Medulla oblongata (tissue), 1 donor: ENCODE measurements at regions not wholly inside any gene's neighbourhood (a gene's known extent, or its start where the extent isn't known, plus 50 kb on each side); places are given as distances from the start of the nearest gene placed in this dataset.
"Not testable (repeated sequence)": the region's sequence is repeated elsewhere in the genome, so short reads cannot be mapped to it uniquely, and the experiment has no call there.

Experiments used
- DNase-seq: peaks from one replicate; pipeline ENCODE4 v3.0.0-alpha.2; 2015; ENCODE audit errors: extremely low spot score

DNA sequence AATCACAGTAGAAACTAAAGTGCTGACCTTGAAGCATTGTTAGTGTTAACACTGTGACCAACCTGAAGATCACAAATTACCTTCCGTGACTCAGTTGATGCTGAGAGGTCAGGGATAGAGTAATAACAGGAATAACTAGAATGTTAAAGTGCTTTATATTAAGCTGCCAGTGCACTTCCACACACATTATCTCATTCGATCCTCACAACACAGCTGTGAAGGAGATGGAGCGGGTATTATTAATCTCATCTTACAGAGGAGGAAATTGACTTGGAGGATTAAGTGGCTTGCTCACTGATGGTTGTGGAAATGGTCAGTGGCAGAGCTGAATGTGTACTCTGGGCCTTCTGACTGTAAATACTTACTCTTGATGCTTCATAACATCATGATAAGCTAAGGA is 252.5 kb upstream of the DMRT1 start:
- no peak for DNase-seq

DNA sequence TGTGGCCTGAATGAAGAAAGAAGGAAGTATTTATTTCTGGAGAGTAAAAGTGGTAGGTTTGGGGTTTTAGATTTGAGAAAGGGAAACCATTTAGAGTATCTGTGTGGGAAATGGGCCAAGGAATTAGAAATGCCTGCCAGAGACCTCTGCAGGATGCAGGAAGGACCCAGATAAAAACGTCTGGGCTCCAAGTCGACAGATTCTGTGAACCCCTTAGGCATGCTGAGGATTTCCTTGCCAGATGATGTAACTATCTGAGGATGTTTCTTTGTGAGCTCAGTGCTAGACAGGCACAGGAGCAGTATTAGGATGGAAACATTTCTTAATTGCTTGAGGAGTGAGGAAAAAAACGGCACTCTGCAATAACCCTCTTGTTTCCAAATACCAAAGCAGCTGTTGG is 251.8 kb upstream of the DMRT1 start:
- DNase-seq, result no peak

DNA sequence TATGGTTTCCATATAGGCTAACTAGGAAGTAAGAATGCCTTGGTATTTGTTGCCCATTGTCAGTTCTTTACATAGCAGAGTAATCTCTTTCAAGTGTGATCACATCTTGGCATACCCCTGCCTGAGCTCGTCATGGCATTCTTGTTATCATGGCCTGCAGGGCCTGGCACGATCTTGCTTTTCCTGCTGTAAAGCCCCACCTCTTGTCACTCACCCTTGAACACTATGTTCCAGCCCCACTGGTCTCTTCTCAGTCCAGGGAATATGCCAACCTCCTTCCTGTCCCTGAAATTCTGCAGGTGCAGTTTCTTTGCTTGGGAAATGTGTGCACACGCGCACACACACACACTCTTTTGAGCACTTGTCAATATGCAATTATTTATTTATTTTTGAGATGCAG is 250.2 kb upstream of the DMRT1 start:
- no peak for DNase-seq

DNA sequence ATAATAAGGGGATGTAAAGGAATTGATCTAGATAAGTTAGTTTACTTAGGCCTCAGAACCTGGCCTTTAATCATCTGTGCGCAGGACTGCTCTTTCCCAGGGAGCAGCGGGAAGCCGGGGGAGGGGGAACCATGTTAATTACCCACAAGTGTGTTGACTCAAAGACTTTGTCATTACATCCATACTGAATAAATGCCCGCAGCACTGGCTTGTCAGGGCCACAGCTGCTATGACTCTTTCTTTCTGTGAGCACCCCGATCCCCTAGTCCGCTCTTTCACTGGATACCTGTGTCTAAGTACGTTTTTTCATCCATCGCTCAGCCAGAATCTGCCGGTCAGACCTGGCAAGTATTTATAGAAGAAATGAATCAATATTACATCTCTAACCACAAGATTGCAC is 249.3 kb upstream of the DMRT1 start:
- DNase-seq, result no peak

DNA sequence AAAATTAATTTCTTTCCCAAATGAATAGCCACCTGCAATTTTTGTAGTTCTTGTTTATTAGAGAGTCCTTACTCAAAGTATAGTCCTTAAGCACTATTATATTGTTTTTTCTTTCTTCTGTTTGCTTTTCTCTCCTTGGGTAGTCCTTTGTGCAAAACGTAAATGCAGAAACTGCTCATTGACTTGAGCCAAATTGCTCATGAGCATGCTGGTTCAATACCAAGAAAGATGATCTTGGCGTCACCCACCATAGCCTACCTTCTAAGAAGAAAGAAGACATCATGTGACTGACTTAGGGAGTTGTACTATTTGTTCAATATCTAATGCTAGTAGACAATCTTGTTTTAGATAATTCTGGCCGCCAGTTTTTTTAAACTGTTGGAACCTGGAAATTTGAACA is 248.8 kb upstream of the DMRT1 start:
- DNase-seq, result no peak

DNA sequence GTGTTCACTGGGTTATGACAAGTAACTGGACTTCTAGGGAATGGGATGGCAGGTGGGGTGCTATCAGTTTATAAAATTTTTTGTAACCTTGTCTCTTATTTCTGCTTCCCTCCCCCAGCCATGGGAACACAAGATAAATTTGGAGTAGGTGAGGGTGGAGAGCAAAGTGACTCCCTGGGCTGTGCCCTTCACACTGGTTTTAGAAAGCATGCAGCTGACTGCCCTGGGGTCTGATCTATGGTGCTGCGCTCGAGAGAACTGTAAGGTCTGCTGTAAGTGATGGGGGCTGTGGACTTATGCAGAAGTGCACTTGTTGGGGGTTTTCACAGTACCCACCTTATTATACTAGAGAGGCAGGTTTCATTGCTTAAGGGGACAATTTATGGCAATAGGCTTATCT is 247.7 kb upstream of the DMRT1 start:
- no peak for DNase-seq

DNA sequence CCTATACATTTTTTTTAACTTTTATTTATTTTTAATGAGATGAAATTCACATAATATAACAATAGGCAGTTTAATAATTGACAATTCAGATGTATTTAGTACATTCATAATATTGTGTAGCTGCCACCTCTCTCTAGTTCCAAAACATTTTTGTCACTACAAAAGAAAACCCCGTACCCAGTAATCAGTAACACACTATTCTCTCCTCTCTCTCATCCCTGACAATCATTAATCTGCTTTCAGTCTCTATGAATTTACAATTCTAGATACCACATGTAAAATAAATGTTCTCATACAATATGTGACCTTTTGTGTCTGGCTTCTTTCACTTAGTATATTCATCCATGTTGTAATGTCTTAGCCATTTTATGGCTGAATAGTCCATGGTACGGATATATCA is 244.8 kb upstream of the DMRT1 start:
- DNase-seq, result no peak

DNA sequence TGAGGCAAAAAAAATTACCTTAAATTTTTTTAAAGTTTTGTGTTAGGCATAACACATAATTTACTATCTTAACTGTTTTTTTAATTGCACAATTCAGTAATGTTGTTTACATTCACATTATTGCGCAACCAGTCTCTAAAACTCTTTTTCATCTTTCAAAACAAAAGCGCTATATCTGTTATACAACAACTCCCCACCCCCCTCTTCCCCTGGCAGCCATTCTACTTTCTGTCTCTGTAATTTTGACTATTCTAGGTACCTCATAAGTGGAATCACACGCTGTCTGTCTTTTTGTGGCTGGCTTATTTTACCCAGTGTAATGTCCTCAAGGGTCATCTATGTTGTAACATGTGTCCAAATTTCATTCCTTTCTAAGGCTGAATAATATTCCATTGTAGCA is 241.5 kb upstream of the DMRT1 start:
- DNase-seq, result no peak

DNA sequence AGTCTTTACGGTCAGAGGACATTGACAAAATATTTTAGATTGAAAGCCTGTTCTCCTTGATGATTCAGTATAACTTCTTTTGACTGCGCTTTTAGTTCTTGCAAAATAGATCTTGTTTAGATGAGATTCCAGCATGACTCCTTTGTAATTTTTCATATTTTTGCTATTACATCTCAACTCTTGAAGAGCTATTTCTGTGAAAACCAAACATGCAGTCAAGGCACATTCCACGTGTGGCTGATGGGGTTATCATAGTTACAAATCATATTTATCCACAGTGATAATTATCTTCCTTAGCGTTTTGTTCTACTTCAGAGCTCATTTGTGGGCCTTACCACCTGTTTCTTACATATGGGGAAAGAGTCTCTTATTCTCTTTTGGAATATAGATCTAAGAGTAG is 238.8 kb upstream of the DMRT1 start:
- no peak for DNase-seq

DNA sequence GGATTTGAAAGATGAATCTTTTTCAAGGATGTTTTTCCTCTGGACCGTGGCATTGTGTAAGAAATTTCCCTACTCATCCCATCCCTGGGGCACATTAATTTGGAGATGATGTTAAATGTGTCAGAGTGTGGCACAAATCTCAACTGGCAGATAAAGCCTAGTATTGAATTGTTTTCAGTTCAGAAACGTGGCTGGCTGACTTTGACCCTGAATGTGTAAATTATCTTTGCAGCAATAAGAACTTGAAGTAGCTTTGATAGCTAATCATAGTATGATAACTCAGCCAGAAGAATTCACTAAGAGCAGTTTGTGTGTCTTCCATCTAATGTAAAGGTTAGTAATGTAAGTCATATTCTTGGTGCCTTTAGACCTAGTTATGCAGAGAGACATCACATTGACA is 238.4 kb upstream of the DMRT1 start:
- DNase-seq, result no peak

DNA sequence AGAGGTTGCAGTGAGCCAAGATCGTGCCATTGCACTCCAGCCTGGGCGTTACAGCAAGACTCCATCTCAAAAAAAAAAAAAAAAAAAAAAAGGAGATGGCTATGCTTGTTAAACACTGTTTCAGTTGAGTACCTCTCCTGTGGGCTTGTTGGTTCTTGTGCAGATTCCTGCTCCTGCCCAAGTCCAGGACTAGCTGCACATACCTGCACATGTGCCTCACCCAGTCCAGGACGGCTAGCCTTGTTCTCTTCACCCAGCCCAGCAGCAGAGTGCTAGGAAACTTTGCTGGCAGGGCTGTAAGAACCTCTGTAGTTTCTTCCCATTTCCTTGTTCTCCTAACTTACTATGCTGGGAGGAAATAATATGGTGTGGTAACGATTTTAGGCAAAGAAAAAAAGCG is 234.1 kb upstream of the DMRT1 start:
- no peak for DNase-seq

DNA sequence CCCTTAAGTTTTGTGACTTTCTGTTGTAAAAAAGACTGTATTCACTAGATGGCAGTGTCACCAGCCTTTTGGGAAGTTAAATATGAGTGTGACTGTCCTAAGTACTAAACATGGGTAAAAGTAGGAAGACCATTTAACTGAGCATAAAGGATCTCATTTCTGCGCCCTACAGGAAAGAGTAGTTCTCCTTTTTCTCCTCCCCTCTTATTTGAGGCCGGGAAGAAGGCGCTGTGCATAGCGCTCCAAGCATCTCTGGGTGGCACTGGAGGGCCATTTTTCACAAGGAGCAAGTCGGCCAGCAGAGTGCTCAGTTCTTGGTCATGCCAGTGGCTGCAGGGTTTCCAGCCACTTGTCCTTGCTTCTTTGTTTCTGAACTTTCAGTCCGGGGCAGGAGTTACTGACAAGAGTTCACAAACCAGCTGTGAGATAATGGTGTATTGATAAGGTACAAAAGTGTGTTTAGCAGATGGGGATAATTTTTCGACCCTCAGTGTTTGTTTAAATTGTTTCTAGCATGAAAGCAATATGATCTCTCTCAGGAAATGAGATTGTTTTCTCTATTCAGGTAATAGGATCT is 227.6 kb upstream of the DMRT1 start:
- peak; percentile 96 for DNase-seq

DNA sequence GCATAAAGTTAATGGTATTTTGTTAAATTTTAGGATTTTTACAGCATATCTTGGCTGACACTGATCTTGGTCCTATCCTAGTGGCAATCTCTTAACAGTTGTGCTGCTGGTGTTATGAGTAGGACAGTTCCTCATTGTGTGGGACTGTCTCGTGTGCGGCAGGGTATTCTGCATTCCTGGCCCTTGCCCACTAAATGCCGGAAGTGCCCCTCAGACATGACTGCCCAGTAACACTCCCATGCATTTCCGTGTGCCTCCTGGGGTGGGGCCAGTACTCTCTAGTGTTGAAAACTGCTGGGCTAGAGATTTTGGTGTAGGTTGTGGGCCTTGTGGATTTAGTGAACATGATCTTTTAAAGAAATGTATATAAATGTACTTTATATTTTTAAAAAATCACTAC is 227.1 kb upstream of the DMRT1 start:
- peak; percentile 52 for DNase-seq

DNA sequence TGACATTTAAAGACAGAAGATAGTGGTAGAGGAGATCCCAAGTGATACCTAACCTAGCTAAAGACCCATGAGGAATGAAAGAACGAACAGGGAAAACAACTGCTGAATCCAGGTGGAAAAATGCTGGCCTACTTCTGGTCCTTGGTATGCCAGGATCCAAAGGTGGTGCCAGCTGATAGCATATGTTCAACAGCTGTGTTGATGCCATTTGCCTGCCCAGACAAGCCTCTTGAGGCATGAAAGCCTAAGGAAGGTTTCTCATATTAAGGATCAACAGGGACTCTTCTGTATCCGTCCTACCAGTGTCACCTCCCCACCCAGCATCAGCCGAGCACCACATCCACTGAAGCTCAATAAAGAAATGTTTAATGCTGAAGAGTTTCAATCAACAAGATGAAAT is 225.7 kb upstream of the DMRT1 start:
- DNase-seq, result no peak

DNA sequence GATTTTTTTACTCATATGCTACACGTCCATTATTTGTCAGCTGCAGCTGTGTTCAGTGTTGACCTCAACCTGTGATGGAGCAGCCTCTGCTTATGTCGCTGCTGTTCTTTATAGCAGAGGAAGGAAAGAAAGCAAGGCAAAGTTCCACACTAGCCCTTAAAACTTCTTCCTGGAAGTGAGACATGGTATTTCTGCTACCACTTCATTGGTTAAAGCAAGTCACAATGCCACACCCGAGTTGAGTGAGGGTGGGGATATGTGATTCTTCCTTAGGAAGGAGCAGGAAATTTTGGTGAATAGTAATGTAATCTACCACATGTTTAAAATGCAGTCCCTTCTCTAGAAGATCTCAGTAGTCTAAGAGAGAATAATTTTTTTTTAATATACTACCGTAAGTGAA is 224.8 kb upstream of the DMRT1 start:
- no peak for DNase-seq

DNA sequence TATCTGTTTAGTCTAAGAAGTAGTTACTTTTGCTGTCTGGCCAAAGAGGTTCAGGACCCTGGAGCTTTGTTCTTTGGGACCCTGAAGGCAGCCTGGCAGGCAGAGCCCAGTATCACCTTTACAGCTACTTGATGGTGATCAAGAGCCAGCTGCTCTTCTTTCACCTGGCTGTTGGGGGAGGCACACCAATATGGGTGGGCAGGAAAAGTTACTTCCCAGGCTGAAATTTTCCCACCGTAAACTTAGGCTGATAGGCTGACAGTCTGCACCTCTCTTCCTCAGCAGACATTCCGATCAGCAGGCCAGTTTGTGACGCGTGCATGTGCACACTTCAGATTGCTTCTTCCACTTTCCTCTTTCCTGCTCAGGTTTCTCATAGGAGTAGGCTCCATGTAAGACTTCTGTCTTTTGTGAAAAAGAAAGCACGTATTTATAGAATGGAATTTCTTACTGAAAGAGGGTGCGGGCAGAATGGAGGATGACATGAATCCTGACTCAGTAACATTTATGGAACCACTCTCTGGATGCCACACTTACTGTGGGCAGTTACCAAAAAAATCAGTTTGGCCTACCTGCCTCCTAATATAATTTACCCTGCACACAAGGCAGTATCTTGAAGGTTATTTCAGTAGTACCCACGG is 223.9 kb upstream of the DMRT1 start:
- DNase-seq, result no peak

DNA sequence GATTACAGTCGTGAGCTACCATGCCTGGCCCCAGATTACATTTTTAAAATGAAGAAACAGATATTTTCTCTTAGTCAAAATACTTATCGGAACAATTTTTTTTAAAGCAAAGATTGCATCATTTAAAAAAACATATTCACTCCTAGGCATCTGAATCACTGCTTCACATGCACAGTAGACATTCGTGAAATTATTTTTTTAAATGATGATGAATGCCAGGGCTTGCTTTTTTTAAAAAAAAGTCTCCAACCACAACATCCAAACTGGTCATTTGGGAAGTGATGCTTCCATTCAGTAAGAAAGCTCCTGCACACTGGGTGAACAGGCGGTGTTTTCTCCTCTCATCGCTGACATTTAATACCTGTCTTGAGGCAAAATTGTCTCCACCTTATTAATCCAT is 223.0 kb upstream of the DMRT1 start:
- no peak for DNase-seq

DNA sequence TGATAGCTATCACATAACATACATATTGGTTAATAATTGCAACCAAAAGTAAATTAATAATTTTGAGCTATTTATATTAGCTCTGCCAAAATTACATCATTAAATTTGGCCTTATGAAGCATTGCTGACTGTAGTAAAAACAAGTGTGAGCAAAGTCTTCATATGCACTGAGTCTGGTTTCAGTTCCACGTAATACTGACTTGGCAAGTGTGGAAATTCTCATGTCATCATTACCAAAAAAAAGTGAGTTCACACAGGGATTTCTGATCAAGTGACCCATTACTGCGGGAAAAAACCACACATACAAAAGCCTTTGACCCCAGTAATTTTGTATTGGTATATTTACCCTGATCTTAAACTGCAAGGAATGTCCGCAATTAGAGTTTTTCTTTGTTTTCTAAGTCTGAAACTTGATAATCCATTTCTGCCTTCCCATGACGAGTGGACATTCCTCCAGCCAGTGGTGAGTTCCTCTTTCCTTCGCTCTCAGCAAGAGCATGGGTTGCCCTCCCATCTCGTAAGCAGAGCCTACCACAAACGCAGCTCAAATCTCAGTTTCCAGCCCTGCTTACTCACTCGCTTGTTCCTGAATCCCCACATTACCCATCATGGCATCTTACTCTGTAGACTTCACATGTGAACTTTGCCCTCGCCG is 220.2 kb upstream of the DMRT1 start:
- peak; percentile 62 for DNase-seq

DNA sequence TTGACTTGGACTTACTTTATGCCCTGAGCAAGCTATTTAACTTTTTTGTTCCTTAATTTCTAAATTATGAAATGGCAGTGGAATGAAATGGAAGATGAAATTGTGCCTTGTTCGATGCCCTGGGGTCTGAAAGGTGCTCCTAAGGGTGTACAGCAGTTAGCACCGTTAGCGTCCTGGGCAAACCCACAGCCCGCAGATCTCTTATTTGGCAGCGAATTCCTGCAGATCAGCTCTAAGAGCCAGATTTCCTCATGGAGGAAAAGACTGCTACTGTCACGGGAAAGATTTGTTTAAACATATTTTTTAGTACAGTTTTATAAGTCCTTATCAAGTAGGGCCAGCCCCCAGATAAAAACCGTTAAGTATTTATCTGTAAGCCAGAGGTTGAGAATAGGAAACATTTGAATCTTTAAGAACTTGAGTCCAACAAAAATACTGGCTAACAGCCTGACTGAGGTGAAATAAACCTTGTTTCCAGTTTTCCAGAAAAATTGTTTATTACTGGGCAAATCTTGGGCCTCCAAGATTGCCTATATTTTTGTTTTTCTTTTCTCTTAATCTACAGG is 216.5 kb upstream of the DMRT1 start:
- no peak for DNase-seq

DNA sequence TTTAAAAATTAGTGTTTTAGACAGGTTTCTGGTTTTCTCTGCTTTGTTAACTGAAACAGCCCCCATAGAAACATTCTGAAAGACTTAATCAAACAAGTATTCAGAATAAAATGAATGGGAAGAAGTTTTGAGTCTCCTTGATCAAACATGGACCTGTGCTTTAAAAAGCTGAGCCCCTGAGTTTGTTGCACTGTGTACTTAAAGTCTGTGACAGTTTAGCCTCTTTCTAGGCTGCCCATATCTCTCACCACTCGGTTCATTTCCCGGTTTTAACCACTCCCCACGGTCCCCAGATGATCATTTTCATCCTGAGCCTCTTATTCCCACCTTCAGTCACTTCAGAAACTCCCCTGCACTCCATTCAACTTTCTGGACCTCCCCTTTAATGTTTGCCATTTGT is 215.9 kb upstream of the DMRT1 start:
- DNase-seq, result no peak

DNA sequence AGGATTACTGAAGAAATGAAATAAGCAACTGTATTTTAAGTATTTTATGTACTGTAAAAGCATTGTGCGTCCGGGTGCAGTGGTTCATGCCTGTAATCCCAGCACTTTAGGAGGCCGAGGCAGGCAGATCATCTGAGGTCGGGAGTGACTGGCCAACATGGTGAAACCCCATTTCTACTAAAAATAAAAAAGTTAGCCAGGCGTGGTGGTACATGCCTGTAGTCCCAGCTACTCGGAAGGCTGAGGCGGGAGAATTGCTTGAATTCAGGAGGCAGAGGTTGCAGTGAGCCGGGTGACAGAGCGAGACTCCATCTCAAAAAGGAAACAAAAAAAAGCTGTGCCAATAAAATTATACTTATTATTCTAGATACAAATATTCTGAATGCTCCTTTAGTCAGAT is 215.4 kb upstream of the DMRT1 start:
- not testable (repeated sequence) for DNase-seq

DNA sequence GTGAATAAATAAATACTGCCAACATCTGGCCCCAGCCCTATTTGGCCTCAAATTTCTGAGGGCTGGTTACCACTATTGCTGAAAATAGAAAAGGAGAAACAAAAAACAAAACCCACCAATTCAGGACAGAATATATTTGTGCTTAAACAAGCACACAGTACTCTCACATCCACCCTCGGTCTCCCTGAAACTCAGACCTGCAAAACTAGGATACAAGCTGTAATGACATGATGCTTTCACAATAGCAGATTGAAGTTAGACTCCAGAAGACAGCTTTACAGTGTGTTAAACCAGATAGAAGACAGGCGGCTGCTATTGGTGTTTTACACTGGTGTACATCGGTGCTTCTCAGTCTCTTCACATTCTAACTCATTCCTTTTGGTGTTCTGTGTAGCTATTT is 214.9 kb upstream of the DMRT1 start:
- DNase-seq, result no peak

DNA sequence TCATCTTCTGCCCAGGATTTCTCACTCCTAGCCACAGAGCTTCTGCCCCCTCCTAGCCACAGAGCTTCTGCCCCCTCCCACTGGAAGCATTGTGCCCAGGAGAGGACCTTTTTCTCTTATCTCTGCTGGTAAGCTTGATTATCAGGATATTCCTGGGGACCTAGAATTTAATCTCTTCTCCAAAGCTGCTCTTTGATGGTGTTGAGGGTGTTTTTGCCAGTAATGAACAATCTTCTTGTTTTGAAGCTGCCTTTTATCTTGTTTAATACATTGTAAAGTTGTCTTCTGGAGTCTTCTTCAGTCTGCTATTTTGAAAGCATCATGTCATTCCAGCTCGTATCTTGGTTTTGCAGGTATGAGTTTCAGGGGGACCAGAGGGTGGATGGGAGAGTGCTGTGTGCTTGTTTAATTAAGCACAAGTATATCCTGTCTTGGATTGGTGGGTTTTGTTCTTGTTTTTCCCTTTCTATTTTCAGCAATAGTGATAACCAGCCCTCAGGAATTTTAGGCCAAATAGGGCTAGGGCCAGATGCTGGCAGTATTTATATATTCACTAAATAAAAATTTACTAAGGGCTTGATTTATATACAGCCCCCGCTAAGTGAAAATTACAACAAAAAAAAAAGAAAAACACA is 214.0 kb upstream of the DMRT1 start:
- DNase-seq, result no peak
